H1 (cell line): ENCODE measurements at regions not wholly inside any gene's neighbourhood (a gene's known extent, or its start where the extent isn't known, plus 50 kb on each side); places are given as distances from the start of the nearest gene placed in this dataset.

Experiments
- TF ChIP-seq, protein P1 (sequence below): fragments of 300-600 bp; sonication (generic); IDR thresholded peaks from 2 replicates; pipeline ENCODE4 v1.7.1; 2012; ENCODE audit warnings: low read length, moderate library complexity, mild to moderate bottlenecking, inconsistent platforms; ENCODE audit not compliant: insufficient replicate concordance

DNA sequence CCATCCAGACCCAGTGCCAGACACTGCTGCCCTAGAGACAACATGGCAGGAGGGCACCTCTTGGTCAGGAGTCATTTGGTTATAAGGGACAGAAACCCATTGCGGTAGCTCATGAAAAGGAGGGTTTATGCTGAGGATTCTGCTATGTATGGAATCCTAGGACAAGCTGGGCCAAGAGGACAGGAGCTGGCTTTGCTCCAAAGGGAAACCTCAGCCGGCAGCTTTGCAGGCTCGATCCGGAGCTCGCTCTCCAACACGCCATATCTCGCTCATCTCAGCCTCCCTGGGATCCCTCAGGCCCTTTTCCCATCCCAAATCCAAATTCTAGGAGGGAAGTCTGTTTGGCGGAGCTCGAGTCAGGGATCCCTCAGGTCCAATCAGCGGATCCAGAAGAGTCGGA, 345.7 kb downstream of the GLRX3 start (continued):
- TF ChIP-seq, protein P1, sequence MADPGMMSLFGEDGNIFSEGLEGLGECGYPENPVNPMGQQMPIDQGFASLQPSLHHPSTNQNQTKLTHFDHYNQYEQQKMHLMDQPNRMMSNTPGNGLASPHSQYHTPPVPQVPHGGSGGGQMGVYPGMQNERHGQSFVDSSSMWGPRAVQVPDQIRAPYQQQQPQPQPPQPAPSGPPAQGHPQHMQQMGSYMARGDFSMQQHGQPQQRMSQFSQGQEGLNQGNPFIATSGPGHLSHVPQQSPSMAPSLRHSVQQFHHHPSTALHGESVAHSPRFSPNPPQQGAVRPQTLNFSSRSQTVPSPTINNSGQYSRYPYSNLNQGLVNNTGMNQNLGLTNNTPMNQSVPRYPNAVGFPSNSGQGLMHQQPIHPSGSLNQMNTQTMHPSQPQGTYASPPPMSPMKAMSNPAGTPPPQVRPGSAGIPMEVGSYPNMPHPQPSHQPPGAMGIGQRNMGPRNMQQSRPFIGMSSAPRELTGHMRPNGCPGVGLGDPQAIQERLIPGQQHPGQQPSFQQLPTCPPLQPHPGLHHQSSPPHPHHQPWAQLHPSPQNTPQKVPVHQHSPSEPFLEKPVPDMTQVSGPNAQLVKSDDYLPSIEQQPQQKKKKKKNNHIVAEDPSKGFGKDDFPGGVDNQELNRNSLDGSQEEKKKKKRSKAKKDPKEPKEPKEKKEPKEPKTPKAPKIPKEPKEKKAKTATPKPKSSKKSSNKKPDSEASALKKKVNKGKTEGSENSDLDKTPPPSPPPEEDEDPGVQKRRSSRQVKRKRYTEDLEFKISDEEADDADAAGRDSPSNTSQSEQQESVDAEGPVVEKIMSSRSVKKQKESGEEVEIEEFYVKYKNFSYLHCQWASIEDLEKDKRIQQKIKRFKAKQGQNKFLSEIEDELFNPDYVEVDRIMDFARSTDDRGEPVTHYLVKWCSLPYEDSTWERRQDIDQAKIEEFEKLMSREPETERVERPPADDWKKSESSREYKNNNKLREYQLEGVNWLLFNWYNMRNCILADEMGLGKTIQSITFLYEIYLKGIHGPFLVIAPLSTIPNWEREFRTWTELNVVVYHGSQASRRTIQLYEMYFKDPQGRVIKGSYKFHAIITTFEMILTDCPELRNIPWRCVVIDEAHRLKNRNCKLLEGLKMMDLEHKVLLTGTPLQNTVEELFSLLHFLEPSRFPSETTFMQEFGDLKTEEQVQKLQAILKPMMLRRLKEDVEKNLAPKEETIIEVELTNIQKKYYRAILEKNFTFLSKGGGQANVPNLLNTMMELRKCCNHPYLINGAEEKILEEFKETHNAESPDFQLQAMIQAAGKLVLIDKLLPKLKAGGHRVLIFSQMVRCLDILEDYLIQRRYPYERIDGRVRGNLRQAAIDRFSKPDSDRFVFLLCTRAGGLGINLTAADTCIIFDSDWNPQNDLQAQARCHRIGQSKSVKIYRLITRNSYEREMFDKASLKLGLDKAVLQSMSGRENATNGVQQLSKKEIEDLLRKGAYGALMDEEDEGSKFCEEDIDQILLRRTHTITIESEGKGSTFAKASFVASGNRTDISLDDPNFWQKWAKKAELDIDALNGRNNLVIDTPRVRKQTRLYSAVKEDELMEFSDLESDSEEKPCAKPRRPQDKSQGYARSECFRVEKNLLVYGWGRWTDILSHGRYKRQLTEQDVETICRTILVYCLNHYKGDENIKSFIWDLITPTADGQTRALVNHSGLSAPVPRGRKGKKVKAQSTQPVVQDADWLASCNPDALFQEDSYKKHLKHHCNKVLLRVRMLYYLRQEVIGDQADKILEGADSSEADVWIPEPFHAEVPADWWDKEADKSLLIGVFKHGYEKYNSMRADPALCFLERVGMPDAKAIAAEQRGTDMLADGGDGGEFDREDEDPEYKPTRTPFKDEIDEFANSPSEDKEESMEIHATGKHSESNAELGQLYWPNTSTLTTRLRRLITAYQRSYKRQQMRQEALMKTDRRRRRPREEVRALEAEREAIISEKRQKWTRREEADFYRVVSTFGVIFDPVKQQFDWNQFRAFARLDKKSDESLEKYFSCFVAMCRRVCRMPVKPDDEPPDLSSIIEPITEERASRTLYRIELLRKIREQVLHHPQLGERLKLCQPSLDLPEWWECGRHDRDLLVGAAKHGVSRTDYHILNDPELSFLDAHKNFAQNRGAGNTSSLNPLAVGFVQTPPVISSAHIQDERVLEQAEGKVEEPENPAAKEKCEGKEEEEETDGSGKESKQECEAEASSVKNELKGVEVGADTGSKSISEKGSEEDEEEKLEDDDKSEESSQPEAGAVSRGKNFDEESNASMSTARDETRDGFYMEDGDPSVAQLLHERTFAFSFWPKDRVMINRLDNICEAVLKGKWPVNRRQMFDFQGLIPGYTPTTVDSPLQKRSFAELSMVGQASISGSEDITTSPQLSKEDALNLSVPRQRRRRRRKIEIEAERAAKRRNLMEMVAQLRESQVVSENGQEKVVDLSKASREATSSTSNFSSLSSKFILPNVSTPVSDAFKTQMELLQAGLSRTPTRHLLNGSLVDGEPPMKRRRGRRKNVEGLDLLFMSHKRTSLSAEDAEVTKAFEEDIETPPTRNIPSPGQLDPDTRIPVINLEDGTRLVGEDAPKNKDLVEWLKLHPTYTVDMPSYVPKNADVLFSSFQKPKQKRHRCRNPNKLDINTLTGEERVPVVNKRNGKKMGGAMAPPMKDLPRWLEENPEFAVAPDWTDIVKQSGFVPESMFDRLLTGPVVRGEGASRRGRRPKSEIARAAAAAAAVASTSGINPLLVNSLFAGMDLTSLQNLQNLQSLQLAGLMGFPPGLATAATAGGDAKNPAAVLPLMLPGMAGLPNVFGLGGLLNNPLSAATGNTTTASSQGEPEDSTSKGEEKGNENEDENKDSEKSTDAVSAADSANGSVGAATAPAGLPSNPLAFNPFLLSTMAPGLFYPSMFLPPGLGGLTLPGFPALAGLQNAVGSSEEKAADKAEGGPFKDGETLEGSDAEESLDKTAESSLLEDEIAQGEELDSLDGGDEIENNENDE, result no peak
